Islet precursor cell (in vitro differentiated cells): ENCODE measurements at regions not wholly inside any gene's neighbourhood (a gene's known extent, or its start where the extent isn't known, plus 50 kb on each side); places are given as distances from the start of the nearest gene placed in this dataset.
"Not testable (repeated sequence)": the region's sequence is repeated elsewhere in the genome, so short reads cannot be mapped to it uniquely, and the experiment has no call there.

Experiments used
- DNase-seq: peaks from one replicate; pipeline ENCODE4 v3.0.0-alpha.2; 2018

GRCh38 chr2:237196866-237197618 is 111.4 kb downstream of the COPS8 start:
- no peak for DNase-seq

- DNase-seq, result no peak
These were observed 112.6 kb downstream of the COPS8 start for GRCh38 chr2:237198164-237198855.

- no peak for DNase-seq
These were observed 113.4 kb downstream of the COPS8 start for GRCh38 chr2:237199082-237199481.

GRCh38 chr2:237199577-237199976 is 113.9 kb downstream of the COPS8 start:
- DNase-seq, result no peak

- DNase-seq, result no peak
These were observed 114.8 kb downstream of the COPS8 start for GRCh38 chr2:237200462-237200861.

GRCh38 chr2:237201461-237202287 is 116.0 kb downstream of the COPS8 start:
- peak; percentile 96 for DNase-seq

GRCh38 chr2:237202288-237203030 is 116.8 kb downstream of the COPS8 start:
- DNase-seq, result peak; percentile 76

- DNase-seq, result no peak
These were observed 119.4 kb downstream of the COPS8 start for GRCh38 chr2:237205043-237205541.

GRCh38 chr2:237205561-237205971 is 119.9 kb downstream of the COPS8 start:
- DNase-seq, result no peak

GRCh38 chr2:237207646-237208045 is 122.0 kb downstream of the COPS8 start:
- DNase-seq, result peak; percentile 24

GRCh38 chr2:237208373-237209260 is 122.9 kb downstream of the COPS8 start:
- DNase-seq, result no peak

- no peak for DNase-seq
These were observed 124.2 kb downstream of the COPS8 start for GRCh38 chr2:237209885-237210284.

- DNase-seq, result no peak
These were observed 124.6 kb downstream of the COPS8 start for GRCh38 chr2:237210297-237210696.

GRCh38 chr2:237210763-237211162 is 125.1 kb downstream of the COPS8 start:
- no peak for DNase-seq

- not testable (repeated sequence) for DNase-seq
These were observed 126.9 kb downstream of the COPS8 start for GRCh38 chr2:237212356-237213279.

- DNase-seq, result peak; percentile 75
These were observed 127.8 kb downstream of the COPS8 start for GRCh38 chr2:237213315-237214022.

- DNase-seq, result no peak
These were observed 128.5 kb downstream of the COPS8 start for GRCh38 chr2:237214030-237214675.

- DNase-seq, result no peak
These were observed 129.3 kb downstream of the COPS8 start for GRCh38 chr2:237214963-237215362.

GRCh38 chr2:237217995-237218616 is 132.4 kb downstream of the COPS8 start:
- no peak for DNase-seq
